GM12864 (cell line): ENCODE measurements at regions not wholly inside any gene's neighbourhood (a gene's known extent, or its start where the extent isn't known, plus 50 kb on each side); places are given as distances from the start of the nearest gene placed in this dataset.

Experiments used
- DNase-seq: peaks from one replicate; pipeline ENCODE4 v3.0.0-alpha.2; 2011; ENCODE audit warnings: low read depth
- H3K4me3 ChIP-seq: 2 replicates; pipeline ENCODE4 v1.5.1; 2011; ENCODE audit warnings: mild to moderate bottlenecking, low read depth, low read length, control low read depth
- CTCF ChIP-seq: IDR thresholded peaks from 2 replicates; pipeline ENCODE4 v1.5.1; 2011; ENCODE audit warnings: low read depth, mild to moderate bottlenecking, moderate library complexity, low read length, control low read depth, inconsistent platforms; ENCODE audit errors: missing control alignments

DNA sequence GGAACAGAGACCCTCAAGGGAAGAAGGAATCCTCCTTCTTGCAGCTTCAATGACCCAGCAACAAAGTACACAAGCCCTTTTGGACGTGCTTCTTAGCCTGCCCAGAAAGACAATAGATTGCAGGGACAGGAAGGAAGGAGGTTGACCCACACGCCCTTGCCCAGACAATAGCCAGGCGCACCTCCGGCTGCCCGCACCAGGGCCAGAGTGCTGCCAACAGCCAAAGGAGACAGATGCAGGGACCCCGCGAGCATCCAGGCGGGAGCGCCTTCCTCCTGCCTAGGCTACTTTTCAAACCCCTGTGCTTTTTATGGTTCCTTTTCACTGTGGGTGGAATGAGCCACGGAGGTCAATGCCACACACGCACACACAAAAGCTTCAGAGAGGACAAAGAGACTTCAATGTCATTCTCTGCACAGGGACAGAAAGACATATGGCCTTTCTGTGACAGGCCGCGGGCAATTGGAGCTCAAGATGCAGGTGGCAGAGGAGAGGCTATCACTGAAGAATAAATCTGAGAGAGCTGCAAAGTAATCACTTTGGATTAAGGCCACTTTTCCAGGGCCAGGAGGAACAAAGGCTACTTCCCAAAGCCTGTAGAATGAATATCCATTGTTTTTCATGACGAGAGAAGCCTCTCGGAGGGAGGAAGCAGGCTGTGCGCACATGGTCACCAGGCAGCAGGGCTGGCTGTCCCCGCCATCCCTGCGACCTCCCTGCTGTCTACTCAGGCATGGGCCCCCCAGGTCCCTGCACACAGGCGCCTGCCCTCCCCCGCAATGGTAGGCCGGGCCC, 300.6 kb downstream of the EIPR1 start:
- TF ChIP-seq CTCF = no peak
- no peak overlapping the region for H3K4me3 ChIP-seq
- DNase-seq = no peak

GRCh38 chr2:3075991-3076340, 301.7 kb downstream of the EIPR1 start:
- TF ChIP-seq CTCF = no peak
- no peak for DNase-seq

DNA sequence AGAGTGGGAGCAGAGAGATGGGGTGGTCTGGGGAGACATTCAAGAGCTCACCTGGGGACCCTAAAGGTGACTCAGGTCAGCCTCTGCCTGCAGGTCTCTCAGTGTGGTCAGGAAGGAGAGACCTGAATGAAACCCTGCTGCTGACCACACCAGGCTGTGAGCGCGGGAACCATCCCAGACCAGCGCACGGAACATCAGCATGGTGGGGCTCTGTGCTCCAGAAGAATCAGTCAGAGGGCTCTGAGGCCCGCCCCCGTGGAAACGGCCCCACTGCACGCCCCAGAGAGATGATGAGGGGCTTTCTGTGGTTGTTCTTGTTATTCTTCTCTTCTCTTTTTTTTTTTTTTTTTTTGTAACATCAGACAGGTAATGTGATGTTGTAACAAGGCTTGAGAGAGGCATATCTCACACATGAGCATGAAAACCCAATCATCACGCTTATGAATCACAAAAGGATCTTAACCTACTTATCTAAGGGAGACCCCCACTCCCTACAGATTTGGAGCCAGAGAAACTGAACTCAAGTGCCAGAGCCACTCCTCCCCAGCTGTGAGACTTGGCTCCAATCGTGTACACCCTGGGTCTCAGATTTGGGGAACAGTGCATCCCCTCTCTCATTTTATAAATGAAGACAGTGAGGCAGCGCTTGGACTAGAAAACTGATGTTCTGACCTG, 302.2 kb downstream of the EIPR1 start:
- DNase-seq = no peak
- TF ChIP-seq CTCF = no peak
- H3K4me3 ChIP-seq = no peak overlapping the region

More at GRCh38 chr2:3075991-3076340, 301.7 kb downstream of the EIPR1 start:
- no peak overlapping the region for H3K4me3 ChIP-seq

DNA sequence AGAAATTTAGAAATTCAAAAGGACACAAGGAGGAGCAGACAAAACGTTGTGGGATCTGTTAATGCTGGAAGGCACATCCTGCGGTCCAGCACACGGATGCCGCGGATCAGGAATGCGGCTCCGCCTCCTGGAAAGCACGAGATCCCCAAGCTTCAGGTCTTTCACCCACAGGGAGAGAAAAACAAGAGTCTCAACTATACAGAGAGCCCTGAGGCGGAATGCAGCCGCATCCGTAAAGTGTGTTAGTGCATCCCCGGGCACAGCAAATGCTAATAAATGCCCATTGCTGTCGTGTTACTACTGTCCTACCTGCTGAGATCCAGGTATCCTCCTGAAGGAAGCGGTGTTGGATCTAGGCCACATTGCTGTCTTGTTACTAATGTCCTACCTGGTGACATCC, 303.9 kb downstream of the EIPR1 start:
- TF ChIP-seq CTCF = no peak
- no peak for DNase-seq
- no peak overlapping the region for H3K4me3 ChIP-seq

DNA sequence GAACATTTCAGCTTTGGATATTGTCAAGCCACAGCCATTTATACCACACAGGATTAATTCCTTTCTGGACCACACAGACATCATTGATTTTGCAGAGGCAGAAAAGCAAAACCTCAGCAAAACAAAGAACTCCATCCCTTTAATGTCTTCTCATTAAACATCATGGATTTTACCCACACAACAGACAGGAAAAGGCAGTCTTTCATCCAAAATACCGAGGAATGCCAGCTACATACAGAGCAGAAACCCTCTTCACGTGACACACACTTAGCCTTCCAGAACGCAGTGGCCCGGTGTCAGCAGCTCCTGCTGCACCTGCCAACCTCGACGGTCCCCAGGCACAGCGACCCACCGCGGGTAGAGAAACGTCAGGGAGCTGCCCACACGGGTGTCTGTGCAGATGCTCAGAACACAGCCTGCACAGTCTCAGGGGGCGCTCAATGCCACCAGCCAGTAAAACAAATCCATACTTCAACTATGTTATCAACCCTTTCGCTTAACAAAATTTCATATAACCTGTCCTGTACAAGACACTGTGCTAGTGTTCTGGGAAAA, 304.5 kb downstream of the EIPR1 start:
- no peak overlapping the region for H3K4me3 ChIP-seq
- no peak for TF ChIP-seq CTCF

DNA sequence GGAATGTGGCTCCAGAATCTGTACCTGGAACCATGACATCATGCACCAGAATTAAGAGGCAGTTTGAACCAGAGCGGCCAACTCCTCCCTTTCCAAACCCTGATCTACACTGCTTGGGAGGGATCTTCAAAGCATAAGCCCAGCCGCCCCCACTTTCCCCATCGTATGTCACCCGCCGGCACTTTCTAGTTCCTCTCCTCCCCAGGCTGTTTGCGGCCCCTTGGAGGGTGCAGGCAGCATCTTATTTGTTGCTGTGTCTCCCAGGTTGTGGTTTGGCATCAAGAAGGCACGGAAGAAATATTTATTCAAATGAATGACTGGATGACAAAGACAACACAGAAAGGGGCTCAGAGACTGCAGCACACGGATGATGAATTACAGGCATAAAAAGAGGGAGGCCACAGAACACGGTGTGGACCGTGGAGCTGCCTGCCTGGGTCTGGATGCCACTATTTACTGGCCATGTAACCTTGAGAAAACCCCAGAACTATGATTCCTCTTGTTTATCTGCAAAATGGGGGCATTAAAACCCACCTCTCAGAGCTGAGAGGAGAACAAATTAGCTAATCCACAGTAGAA, 305.8 kb downstream of the EIPR1 start:
- H3K4me3 ChIP-seq = no peak overlapping the region
- TF ChIP-seq CTCF = no peak
- no peak for DNase-seq

More for the DNA sequence above, 304.5 kb downstream of the EIPR1 start:
- no peak for DNase-seq
